ENCODE measurements at regions not wholly inside any gene's neighbourhood (a gene's known extent, or its start where the extent isn't known, plus 50 kb on each side); places are given as distances from the start of the nearest gene placed in this dataset.

- ATAC-seq, result no peak
- no peak overlapping the region for H3K4me3 ChIP-seq
- intact Hi-C loops (cut with DNase I), result no loop called here
- TF ChIP-seq, protein P1, sequence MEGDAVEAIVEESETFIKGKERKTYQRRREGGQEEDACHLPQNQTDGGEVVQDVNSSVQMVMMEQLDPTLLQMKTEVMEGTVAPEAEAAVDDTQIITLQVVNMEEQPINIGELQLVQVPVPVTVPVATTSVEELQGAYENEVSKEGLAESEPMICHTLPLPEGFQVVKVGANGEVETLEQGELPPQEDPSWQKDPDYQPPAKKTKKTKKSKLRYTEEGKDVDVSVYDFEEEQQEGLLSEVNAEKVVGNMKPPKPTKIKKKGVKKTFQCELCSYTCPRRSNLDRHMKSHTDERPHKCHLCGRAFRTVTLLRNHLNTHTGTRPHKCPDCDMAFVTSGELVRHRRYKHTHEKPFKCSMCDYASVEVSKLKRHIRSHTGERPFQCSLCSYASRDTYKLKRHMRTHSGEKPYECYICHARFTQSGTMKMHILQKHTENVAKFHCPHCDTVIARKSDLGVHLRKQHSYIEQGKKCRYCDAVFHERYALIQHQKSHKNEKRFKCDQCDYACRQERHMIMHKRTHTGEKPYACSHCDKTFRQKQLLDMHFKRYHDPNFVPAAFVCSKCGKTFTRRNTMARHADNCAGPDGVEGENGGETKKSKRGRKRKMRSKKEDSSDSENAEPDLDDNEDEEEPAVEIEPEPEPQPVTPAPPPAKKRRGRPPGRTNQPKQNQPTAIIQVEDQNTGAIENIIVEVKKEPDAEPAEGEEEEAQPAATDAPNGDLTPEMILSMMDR (IDR thresholded peaks at IDR 0.05), result no peak
- no peaks in the 10 kb centered on the region for H3K4me1 ChIP-seq
- H3K36me3 ChIP-seq, result no peaks in the 10 kb centered on the region
- H3K27ac ChIP-seq, result no peak overlapping the region
- DNase-seq, result no peak
- no peaks in the 10 kb centered on the region for H3K9me3 ChIP-seq
- no peaks in the 10 kb centered on the region for H3K27me3 ChIP-seq (ENCODE audit: low read depth)
Measured at GRCh38 chr7:93021748-93022147, 96.0 kb downstream of the SAMD9 start.

GRCh38 chr7:93018716-93019115 lies 99.1 kb downstream of the SAMD9 start:
- Histone ChIP-seq H3K4me1 (peaks cover 27% of the 10 kb centered on the region), H3K9me3 (no peaks in the 10 kb centered on the region), H3K36me3 (no peaks in the 10 kb centered on the region), H3K27me3 (ENCODE audit: low read depth) (no peaks in the 10 kb centered on the region), H3K27ac (no peak overlapping the region), H3K4me3 (no peak overlapping the region)
- ATAC-seq (no peak), DNase-seq (no peak)
- intact Hi-C loops (cut with DNase I), result no loop called here
- TF ChIP-seq, protein P1 (IDR thresholded peaks at IDR 0.05), result no peak

- no peaks in the 10 kb centered on the region for H3K36me3 ChIP-seq
- H3K4me1 ChIP-seq, result peaks cover 27% of the 10 kb centered on the region
- H3K4me3 ChIP-seq, result no peak overlapping the region
- H3K27me3 ChIP-seq (ENCODE audit: low read depth), result no peaks in the 10 kb centered on the region
- no peak for ATAC-seq
- no peaks in the 10 kb centered on the region for H3K9me3 ChIP-seq
- intact Hi-C loops (cut with DNase I), result no loop called here
- TF ChIP-seq, protein P1 (IDR thresholded peaks at IDR 0.05), result no peak
- no peak overlapping the region for H3K27ac ChIP-seq
- no peak for DNase-seq
Measured at GRCh38 chr7:93016681-93017381, 100.9 kb downstream of the SAMD9 start.

GRCh38 chr7:93015779-93016481 lies 101.8 kb downstream of the SAMD9 start:
- no peaks in the 10 kb centered on the region for H3K9me3 ChIP-seq
- no peak overlapping the region for H3K4me3 ChIP-seq
- ATAC-seq (peak in 1 of 2 donors; percentile 29), DNase-seq (no peak)
- H3K36me3 ChIP-seq, result no peaks in the 10 kb centered on the region
- no peak overlapping the region for H3K27ac ChIP-seq
- intact Hi-C loops (cut with DNase I), result no loop called here
- H3K27me3 ChIP-seq (ENCODE audit: low read depth), result no peaks in the 10 kb centered on the region
- peaks cover 27% of the 10 kb centered on the region for H3K4me1 ChIP-seq
- TF ChIP-seq, protein P1 (IDR thresholded peaks at IDR 0.05), result no peak

GRCh38 chr7:93015101-93015778 lies 102.5 kb downstream of the SAMD9 start:
- H3K36me3 ChIP-seq, result no peaks in the 10 kb centered on the region
- DNase-seq (no peak), ATAC-seq (no peak)
- H3K4me1 ChIP-seq, result peaks cover 27% of the 10 kb centered on the region
- TF ChIP-seq, protein P1 (IDR thresholded peaks at IDR 0.05), result no peak
- intact Hi-C loops (cut with DNase I), result no loop called here
- no peak overlapping the region for H3K4me3 ChIP-seq
- H3K9me3 ChIP-seq, result no peaks in the 10 kb centered on the region
- H3K27me3 ChIP-seq (ENCODE audit: low read depth), result no peaks in the 10 kb centered on the region
- H3K27ac ChIP-seq, result no peak overlapping the region
